CD4-positive, alpha-beta T cell treated with Interleukin-15 for 4 hours (primary cell): ENCODE measurements at regions not wholly inside any gene's neighbourhood (a gene's known extent, or its start where the extent isn't known, plus 50 kb on each side); places are given as distances from the start of the nearest gene placed in this dataset.
"Not testable (repeated sequence)": the region's sequence is repeated elsewhere in the genome, so short reads cannot be mapped to it uniquely, and the experiment has no call there.

ENCODE experiments used
- DNase-seq: peaks from one replicate; pipeline ENCODE4 v3.0.0-alpha.2; 2020; ENCODE audit warnings: low spot score

- no peak for DNase-seq
Measured at GRCh38 chr15:79156704-79157375, 66.3 kb upstream of the RASGRF1 start.

GRCh38 chr15:79154483-79155135 is 64.0 kb upstream of the RASGRF1 start:
- no peak for DNase-seq

- DNase-seq = not testable (repeated sequence)
Measured at GRCh38 chr15:79144290-79144689, 53.7 kb upstream of the RASGRF1 start.

GRCh38 chr15:79140846-79141570 is 50.4 kb upstream of the RASGRF1 start:
- DNase-seq = no peak
